Motor neuron (in vitro differentiated cells): ENCODE measurements at regions not wholly inside any gene's neighbourhood (a gene's known extent, or its start where the extent isn't known, plus 50 kb on each side); places are given as distances from the start of the nearest gene placed in this dataset.
A peak's percentile ranks its signal among the peaks of the same experiment; 100 is the strongest.
"Not testable (repeated sequence)": the region's sequence is repeated elsewhere in the genome, so short reads cannot be mapped to it uniquely, and the experiment has no call there.

ENCODE experiments used
- ATAC-seq, 8 experiments: fragments of 200-7000 bp; cut with Tn5 transposase; replicated peaks in 6 of 8; 2 replicates each; pipeline ENCODE4 v1.8.0; 2021; ENCODE audit warnings: mild to moderate bottlenecking in 8 of 8, moderate library complexity in 8 of 8
- H3K27ac ChIP-seq, 2 donors: fragments of 250-450 bp; sonication (Bioruptor Pico); 2 replicates each; pipeline ENCODE4 v1.9.0; 2021; ENCODE audit warnings: antibody characterized with exemption in 2 of 2, mild to moderate bottlenecking in 2 of 2, moderate library complexity in 1 of 2
- H3K4me1 ChIP-seq, 2 donors: fragments of 250-450 bp; sonication (Bioruptor Pico); replicated peaks in 1 of 2; 2 replicates each; pipeline ENCODE4 v1.6.1; 2021; ENCODE audit warnings: antibody characterized with exemption in 2 of 2, mild to moderate bottlenecking in 2 of 2, moderate library complexity in 1 of 2
- H3K4me3 ChIP-seq, 5 donors: fragments of 250-450 bp; sonication (Bioruptor Pico); 2 replicates each; pipeline ENCODE4 v1.9.0; 2021; ENCODE audit warnings: antibody characterized with exemption in 5 of 5, mild to moderate bottlenecking in 5 of 5, moderate library complexity in 4 of 5
- WGBS, 10 experiments: fragments of 450-650 bp; shearing (Covaris generic); methylation state at CpG; one replicate each; pipeline ENCODE4 v1.0.0; 2022; 5-methylcytosine and 5-hydroxymethylcytosine counted together
- in situ Hi-C, 9 experiments: fragments of 400-800 bp; cut with MboI; loops; one replicate each; pipeline ENCODE4 v1.15.0; 2021; ENCODE audit warnings: low sequenced_read_pairs in 9 of 9, low pct_unique_long_range_greater_than_20kb in 2 of 9; ENCODE audit not compliant: unreplicated experiment in 9 of 9

DNA sequence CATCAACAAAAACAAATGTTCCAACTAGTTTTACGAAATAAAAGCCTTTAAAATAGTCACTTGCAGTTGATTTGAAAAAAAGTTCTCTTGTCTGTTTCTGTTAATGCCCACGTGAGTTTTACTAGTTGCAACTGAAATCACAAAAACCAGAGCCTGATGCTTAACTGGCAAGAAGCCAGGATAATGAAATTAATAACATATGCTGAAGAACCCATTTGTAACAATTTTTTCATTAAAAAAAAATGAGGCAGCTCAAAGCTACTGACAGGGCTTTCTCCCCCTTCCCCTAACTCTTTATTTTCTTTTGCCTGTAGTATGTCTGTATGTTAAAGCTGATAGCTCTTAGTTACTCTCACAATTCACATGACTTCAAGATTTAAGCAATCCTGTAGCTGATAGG, 132.7 kb upstream of the EYA4 start:
- WGBS, 10 experiments, result 14 to 100% (median 64%) methylated on average over 1 to 2 of the region's 2 CpGs; no CpG with 5 or more reads in 2 of the 10 experiments
- no peak overlapping the region for H3K27ac ChIP-seq
- peaks cover 0 to 7% of the 10 kb centered on the region in 2 donors for H3K4me1 ChIP-seq
- no peak for ATAC-seq
- H3K4me3 ChIP-seq, result no peak overlapping the region
- in situ Hi-C loops, result no loop called here

GRCh38 chr6:133114973-133115372, 126.2 kb upstream of the EYA4 start:
- in situ Hi-C loops, result no loop called here
- ATAC-seq, result no peak
- WGBS, 10 experiments, result 50 to 100% (median 100%) methylated on average over 1 of the region's 1 CpG; no CpG with 5 or more reads in 5 of the 10 experiments
- Histone ChIP-seq H3K4me3 (no peak overlapping the region), H3K27ac (no peak overlapping the region), H3K4me1 (no peaks in the 10 kb centered on the region)

- ATAC-seq, result peak in 1 of 8 experiments; percentile 67
- no peak overlapping the region for H3K4me3 ChIP-seq
Measured at GRCh38 chr6:133115946-133116345, 125.2 kb upstream of the EYA4 start.

DNA sequence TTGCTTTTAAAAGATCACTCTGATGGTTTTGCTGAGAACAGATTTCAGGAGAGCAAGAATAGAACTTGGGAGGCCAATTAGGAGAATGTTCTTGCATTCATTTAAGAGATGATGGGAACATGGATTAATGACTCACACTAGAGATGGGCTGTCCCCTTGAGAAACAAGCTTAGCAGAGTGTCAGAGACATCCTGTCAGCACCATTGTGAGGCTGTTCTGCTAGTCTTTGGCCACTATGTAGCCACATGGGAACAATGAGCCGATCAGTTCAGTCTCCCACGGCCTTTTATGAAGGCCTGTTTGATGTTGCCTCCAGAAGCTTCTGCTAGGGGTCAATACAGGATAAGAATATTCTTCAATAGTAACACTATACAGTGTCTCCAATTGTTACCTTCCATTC, 113.0 kb upstream of the EYA4 start:
- H3K27ac ChIP-seq, result no peak overlapping the region
- no peak overlapping the region for H3K4me3 ChIP-seq
- ATAC-seq, result peak in 4 of 8 experiments; percentile 32 to 97 (median 50)
- H3K4me1 ChIP-seq, result peaks cover 19 to 22% of the 10 kb centered on the region in 2 donors
- WGBS, 10 experiments, result 0 to 83% (median 64%) methylated on average over 1 to 2 of the region's 2 CpGs; no CpG with 5 or more reads in 5 of the 10 experiments
- in situ Hi-C loops, result no loop called here

More at GRCh38 chr6:133115946-133116345, 125.2 kb upstream of the EYA4 start:
- Histone ChIP-seq H3K27ac (no peak overlapping the region), H3K4me1 (no peaks in the 10 kb centered on the region)
- in situ Hi-C loops, result no loop called here
- WGBS, 10 experiments, result 0 to 100% (median 68%) methylated on average over 2 of the region's 2 CpGs; no CpG with 5 or more reads in 2 of the 10 experiments

DNA sequence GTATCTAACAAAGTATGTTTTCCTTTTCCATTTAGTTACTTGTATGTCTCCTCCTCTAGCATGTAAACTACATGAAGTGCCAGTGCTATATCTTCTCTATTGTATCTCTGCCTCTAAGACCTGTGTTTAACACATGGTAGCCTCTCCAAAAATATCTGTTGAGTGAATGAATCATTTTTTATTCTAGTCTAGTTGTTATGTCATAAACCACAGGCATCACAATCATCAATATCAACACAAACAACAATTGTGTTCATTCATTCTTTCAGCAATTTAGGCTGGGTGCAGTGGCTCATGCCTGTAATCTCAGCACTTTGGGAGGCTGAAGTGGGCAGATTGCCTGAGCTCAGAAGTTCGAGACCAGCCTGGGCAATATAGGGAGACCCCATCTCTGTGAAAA, 111.6 kb upstream of the EYA4 start:
- Histone ChIP-seq H3K27ac (no peak overlapping the region), H3K4me3 (no peak overlapping the region), H3K4me1 (peaks cover 20 to 22% of the 10 kb centered on the region in 2 donors)
- ATAC-seq, result no peak
- 38 to 100% (median 90%) methylated on average over 1 of the region's 1 CpG; no CpG with 5 or more reads in 6 of the 10 experiments for WGBS, 10 experiments
- in situ Hi-C loops, result no loop called here

GRCh38 chr6:133130863-133131262, 110.3 kb upstream of the EYA4 start:
- Histone ChIP-seq H3K4me3 (no peak overlapping the region), H3K27ac (no peak overlapping the region), H3K4me1 (peaks cover 20 to 22% of the 10 kb centered on the region in 2 donors)
- WGBS, 10 experiments, result 29 to 100% (median 92%) methylated on average over 1 of the region's 2 CpGs; no CpG with 5 or more reads in 6 of the 10 experiments
- peak in 3 of 8 experiments; percentile 20 to 77 (median 40) for ATAC-seq
- in situ Hi-C loops, result no loop called here

GRCh38 chr6:133131621-133132465, 109.3 kb upstream of the EYA4 start:
- H3K4me3 ChIP-seq, result no peak overlapping the region
- H3K4me1 ChIP-seq, result peaks cover 20 to 26% of the 10 kb centered on the region in 2 donors
- no peak overlapping the region for H3K27ac ChIP-seq
- in situ Hi-C loops, result no loop called here
- ATAC-seq, result peak in 7 of 8 experiments; percentile 11 to 80 (median 69)
- WGBS, 10 experiments, result 21 to 91% (median 55%) methylated on average over 2 to 9 of the region's 10 CpGs

DNA sequence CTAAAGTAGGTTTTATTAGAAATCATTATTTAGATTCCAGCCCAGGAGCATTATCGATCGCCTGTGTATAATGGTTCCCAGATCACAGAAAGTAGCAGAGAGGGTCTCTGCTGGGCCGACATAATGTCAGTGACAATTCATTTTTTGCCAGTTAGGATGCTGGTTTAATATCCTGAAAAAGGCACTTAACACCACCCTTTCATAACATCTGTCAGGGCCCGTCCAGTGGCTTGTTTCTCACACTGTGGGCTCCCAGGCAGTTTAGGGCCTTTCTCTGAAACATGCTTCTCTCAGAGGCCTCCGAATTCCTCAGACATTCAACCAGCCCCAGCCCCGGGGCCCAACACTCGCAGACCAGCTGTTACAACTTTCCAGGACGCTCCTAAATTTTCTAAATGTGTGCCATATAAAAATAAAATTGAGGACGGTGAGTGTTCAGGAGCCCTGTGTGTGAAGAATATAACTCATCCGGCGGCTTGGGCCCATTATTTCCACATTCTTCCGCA, 108.6 kb upstream of the EYA4 start:
- peak in 4 of 8 experiments; percentile 24 to 68 (median 53) for ATAC-seq
- in situ Hi-C loops, result no loop called here
- Histone ChIP-seq H3K27ac (no peak overlapping the region), H3K4me3 (no peak overlapping the region), H3K4me1 (peaks cover 20 to 26% of the 10 kb centered on the region in 2 donors)
- WGBS, 10 experiments, result 39 to 89% (median 66%) methylated on average over 1 to 12 of the region's 12 CpGs

DNA sequence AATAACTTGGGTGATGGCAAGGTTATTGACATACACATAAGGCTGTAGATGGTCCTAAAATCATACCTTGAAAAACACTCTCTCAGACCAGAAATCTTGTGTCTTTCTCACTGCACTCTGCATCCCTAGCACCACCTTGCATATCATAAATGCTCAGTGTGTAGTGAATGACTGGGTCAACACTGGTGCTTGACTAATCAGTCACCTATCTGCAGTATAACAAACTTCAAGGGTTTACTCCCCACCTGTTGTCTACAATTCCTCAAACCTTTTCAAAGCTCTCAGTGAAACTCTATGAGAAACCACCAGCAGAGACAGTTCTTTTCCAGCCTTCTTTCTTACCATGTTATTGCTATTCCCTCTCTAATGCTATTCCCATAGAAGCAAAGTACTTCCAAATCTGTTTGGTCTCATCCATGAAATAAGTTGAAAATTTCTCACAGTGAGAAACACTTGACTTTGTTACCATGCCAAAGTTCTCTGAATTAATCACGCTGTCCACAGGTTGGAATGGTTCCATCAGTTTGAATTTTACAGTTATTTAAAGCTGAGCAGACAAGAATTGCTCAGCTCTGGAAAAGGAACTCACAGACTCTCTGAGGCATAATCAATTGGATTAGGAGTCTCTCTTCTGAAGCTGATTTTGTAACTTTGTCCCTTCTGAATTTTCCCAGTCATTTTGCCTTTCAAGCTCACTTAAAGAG, 104.8 kb upstream of the EYA4 start:
- WGBS, 10 experiments, result 0 to 100% (median 80%) methylated on average over 1 of the region's 1 CpG; no CpG with 5 or more reads in 1 of the 10 experiments
- peaks cover 15 to 18% of the 10 kb centered on the region in 2 donors for H3K4me1 ChIP-seq
- no peak overlapping the region for H3K4me3 ChIP-seq
- H3K27ac ChIP-seq, result no peak overlapping the region
- in situ Hi-C loops, result no loop called here
- ATAC-seq, result peak in 1 of 8 experiments; percentile 50

DNA sequence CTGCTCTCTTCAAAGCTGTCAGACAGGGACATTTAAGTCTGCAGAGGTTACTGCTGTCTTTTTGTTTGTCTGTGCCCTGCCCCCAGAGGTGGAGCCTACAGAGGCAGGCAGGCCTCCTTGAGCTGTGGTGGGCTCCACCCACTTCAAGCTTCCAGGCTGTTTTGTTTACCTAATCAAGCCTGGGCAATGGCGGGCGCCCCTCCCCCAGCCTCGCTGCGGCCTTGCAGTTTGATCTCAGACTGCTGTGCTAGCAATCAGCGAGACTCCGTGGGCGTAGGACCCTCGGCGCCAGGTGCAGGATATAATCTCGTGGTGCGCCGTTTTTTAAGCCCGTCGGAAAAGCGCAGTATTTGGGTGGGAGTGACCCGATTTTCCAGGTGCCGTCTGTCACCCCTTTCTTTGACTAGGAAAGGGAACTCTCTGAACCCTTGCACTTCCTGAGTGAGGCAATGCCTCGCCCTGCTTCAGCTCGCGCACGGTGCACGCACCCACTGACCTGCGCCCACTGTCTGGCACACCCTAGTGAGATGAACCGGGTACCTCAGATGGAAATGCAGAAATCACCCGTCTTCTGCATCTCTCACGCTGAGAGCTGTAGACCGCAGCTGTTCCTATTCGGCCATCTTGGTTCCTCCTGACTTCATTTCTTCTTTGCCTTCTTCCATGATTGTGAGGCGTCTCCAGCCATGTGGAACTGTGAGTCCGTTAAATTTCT, 93.5 kb upstream of the EYA4 start:
- WGBS, 10 experiments, result 20 to 95% (median 75%) methylated on average over 1 to 10 of the region's 30 CpGs; no CpG with 5 or more reads in 2 of the 10 experiments
- ATAC-seq, H3K4me1 ChIP-seq, in situ Hi-C loops, H3K4me3 ChIP-seq, H3K27ac ChIP-seq: not testable (repeated sequence)

- Histone ChIP-seq H3K4me1 (peaks cover 4 to 14% of the 10 kb centered on the region in 2 donors), H3K4me3 (no peak overlapping the region), H3K27ac (no peak overlapping the region)
- ATAC-seq, result no peak
- in situ Hi-C loops, result loop anchor here in 1 of 9 experiments (25.0 kb wide), 2 partner anchors 194 to 319 kb away; no protein-coding TSS in a partner anchor
- WGBS, 10 experiments, result 33 to 100% (median 86%) methylated on average over 1 of the region's 1 CpG; no CpG with 5 or more reads in 2 of the 10 experiments
Measured at GRCh38 chr6:133156689-133157088, 84.5 kb upstream of the EYA4 start.

GRCh38 chr6:133157995-133158394, 83.2 kb upstream of the EYA4 start:
- Histone ChIP-seq H3K4me1 (peaks cover 4 to 14% of the 10 kb centered on the region in 2 donors), H3K27ac (no peak overlapping the region), H3K4me3 (no peak overlapping the region)
- in situ Hi-C loops, result loop anchor here in 1 of 9 experiments (25.0 kb wide), 2 partner anchors 196 to 321 kb away; no protein-coding TSS in a partner anchor
- WGBS, 10 experiments, result 36 to 100% (median 59%) methylated on average over 1 to 2 of the region's 2 CpGs; no CpG with 5 or more reads in 1 of the 10 experiments
- ATAC-seq, result no peak
